CD14-positive monocyte (primary cell): ENCODE measurements at regions not wholly inside any gene's neighbourhood (a gene's known extent, or its start where the extent isn't known, plus 50 kb on each side); places are given as distances from the start of the nearest gene placed in this dataset.

Source experiments
- DNase-seq, 3 donors: peaks; one replicate each; pipeline ENCODE4 v3.0.0-alpha.2; 2011 to 2022
- H2AFZ ChIP-seq: 2 replicates; pipeline ENCODE4 v1.6.0; 2012; ENCODE audit warnings: mild to moderate bottlenecking, low read depth, low read length, inconsistent platforms; ENCODE audit not compliant: insufficient read depth, poor library complexity, severe bottlenecking
- H3K27ac ChIP-seq, 2 donors: 1 replicate in 1 of 2; 2 replicates in 1 of 2; pipeline ENCODE4 v1.5.1; 2012 to 2013; ENCODE audit warnings: low read length in 2 of 2, control low read depth in 1 of 2, inconsistent platforms in 1 of 2, low read depth in 1 of 2, mild to moderate bottlenecking in 1 of 2
- H3K27me3 ChIP-seq, 2 donors: one replicate each; pipeline versions ENCODE4 v1.6.0 to v1.6.1; 2011 to 2013; ENCODE audit warnings: low read length in 2 of 2; ENCODE audit not compliant: control insufficient read depth in 2 of 2, insufficient read depth in 2 of 2
- H3K36me3 ChIP-seq, 2 donors: replicated peaks in 1 of 2; 1 replicate in 1 of 2; 2 replicates in 1 of 2; pipeline versions ENCODE4 v1.5.1 to v1.6.1; 2012 to 2013; ENCODE audit warnings: low read length in 2 of 2, control low read depth in 1 of 2, inconsistent platforms in 1 of 2, mild to moderate bottlenecking in 1 of 2; ENCODE audit not compliant: insufficient read depth in 2 of 2, control insufficient read depth in 1 of 2
- H3K4me1 ChIP-seq, 2 donors: 1 replicate in 1 of 2; 2 replicates in 1 of 2; pipeline versions ENCODE4 v1.5.1 to v1.6.1; 2012 to 2013; ENCODE audit warnings: low read length in 2 of 2, control low read depth in 1 of 2, inconsistent platforms in 1 of 2, mild to moderate bottlenecking in 1 of 2, moderate library complexity in 1 of 2; ENCODE audit not compliant: insufficient read depth in 2 of 2, control insufficient read depth in 1 of 2
- H3K4me2 ChIP-seq: replicated peaks from 2 replicates; pipeline ENCODE3; 2012; ENCODE audit warnings: low read length, moderate library complexity, mild to moderate bottlenecking; ENCODE audit not compliant: poor library complexity, severe bottlenecking; ENCODE audit errors: extremely low read depth
- H3K4me3 ChIP-seq, 3 experiments: fragments of 200-600 bp in 1 of 3; sonication (generic) in 1 of 3; replicated peaks in 1 of 3; 1 replicate in 2 of 3; 2 replicates in 1 of 3; pipeline ENCODE4 v1.5.1; 2011 to 2013; ENCODE audit warnings: low read length in 3 of 3, mild to moderate bottlenecking in 3 of 3, control low read depth in 2 of 3, low read depth in 2 of 3, inconsistent platforms in 1 of 3, moderate library complexity in 1 of 3
- H3K79me2 ChIP-seq: 2 replicates; pipeline ENCODE4 v1.6.0; 2012; ENCODE audit warnings: mild to moderate bottlenecking, control low read depth, inconsistent platforms, low read length, moderate library complexity; ENCODE audit not compliant: insufficient read depth
- H3K9ac ChIP-seq: 2 replicates; pipeline ENCODE4 v1.6.0; 2017; ENCODE audit warnings: low read length, mild to moderate bottlenecking; ENCODE audit not compliant: insufficient read depth, poor library complexity, severe bottlenecking
- H3K9me3 ChIP-seq, 2 donors: replicated peaks in 1 of 2; 1 replicate in 1 of 2; 2 replicates in 1 of 2; pipeline versions ENCODE4 v1.5.1 to v1.6.1; 2012 to 2013; ENCODE audit warnings: low read length in 2 of 2, control low read depth in 1 of 2; ENCODE audit not compliant: control insufficient read depth in 1 of 2, insufficient read depth in 1 of 2
- H4K20me1 ChIP-seq: 2 replicates; pipeline ENCODE4 v1.6.0; 2012; ENCODE audit warnings: mild to moderate bottlenecking, low read length, control low read depth, moderate library complexity; ENCODE audit not compliant: insufficient read depth
- H3K27ac Mint-ChIP-seq, 7 donors: one replicate each; pipeline ENCODE4 v1.8.0; 2020; ENCODE audit warnings: mild to moderate bottlenecking in 7 of 7, mixed read lengths in 7 of 7, moderate library complexity in 6 of 7, inconsistent platforms in 2 of 7
- H3K27me3 Mint-ChIP-seq, 3 donors: one replicate each; pipeline ENCODE4 v1.8.0; 2021 to 2022; ENCODE audit warnings: low read depth in 3 of 3, mild to moderate bottlenecking in 3 of 3, mixed read lengths in 3 of 3, moderate library complexity in 3 of 3, inconsistent platforms in 1 of 3
- H3K36me3 Mint-ChIP-seq, 2 donors: one replicate each; pipeline ENCODE4 v1.8.0; 2020; ENCODE audit warnings: mixed read lengths in 2 of 2, inconsistent platforms in 1 of 2, mild to moderate bottlenecking in 1 of 2
- H3K4me1 Mint-ChIP-seq: one replicate; pipeline ENCODE4 v1.8.0; 2020; ENCODE audit warnings: mild to moderate bottlenecking, mixed read lengths
- H3K4me3 Mint-ChIP-seq, 2 donors: one replicate each; pipeline ENCODE4 v1.8.0; 2020; ENCODE audit warnings: mild to moderate bottlenecking in 2 of 2, mixed read lengths in 2 of 2, moderate library complexity in 1 of 2
- H3K9me3 Mint-ChIP-seq, 7 donors: one replicate each; pipeline ENCODE4 v1.8.0; 2020 to 2022; ENCODE audit warnings: mixed read lengths in 7 of 7, mild to moderate bottlenecking in 6 of 7, moderate library complexity in 6 of 7, inconsistent platforms in 2 of 7
- CTCF ChIP-seq: fragments of 200-600 bp; IDR thresholded peaks from one replicate; pipeline ENCODE4 v1.8.0; 2022; ENCODE audit warnings: antibody characterized with exemption, mild to moderate bottlenecking
- WGBS: methylation state at CpG from one replicate; pipeline ENCODE4 v1.1.5; 2013; ENCODE audit warnings: missing lambda C conversion rate; ENCODE audit not compliant: insufficient coverage; 5-methylcytosine and 5-hydroxymethylcytosine counted together
- intact Hi-C, 2 donors: fragments of 100-400 bp; cut with micrococcal nuclease; formaldehyde crosslinking; loops; one replicate each; pipeline versions ENCODE4 v1.15.0 to v1.15.1; 2023

GRCh38 chr22:47818496-47818895 is 1056.0 kb downstream of the TBC1D22A start:
- Histone ChIP-seq H3K36me3 (no peaks in the 10 kb centered on the region), H3K4me1 (no peaks in the 10 kb centered on the region), H3K9ac (no peak overlapping the region), H4K20me1 (no peaks in the 10 kb centered on the region), H3K79me2 (no peaks in the 10 kb centered on the region), H3K4me3 (no peak overlapping the region), H3K27me3 (no peaks in the 10 kb centered on the region), H3K4me2 (no peak overlapping the region), H3K9me3 (peaks cover 21 to 37% of the 10 kb centered on the region in 2 donors), H2AFZ (no peak overlapping the region), H3K27ac (no peak overlapping the region)
- H3K9me3 Mint-ChIP-seq, result peaks cover 7 to 24% (median 16%) of the 10 kb centered on the region in 7 donors
- H3K27ac Mint-ChIP-seq, result no peak overlapping the region
- DNase-seq, result no peak
- H3K4me3 Mint-ChIP-seq, result no peak overlapping the region
- H3K4me1 Mint-ChIP-seq, result no peaks in the 10 kb centered on the region
- 92% methylated on average over 8 of the region's 9 CpGs for WGBS
- H3K36me3 Mint-ChIP-seq, result no peaks in the 10 kb centered on the region
- intact Hi-C loops, result no loop called here
- TF ChIP-seq CTCF, result no peak
- H3K27me3 Mint-ChIP-seq, result peaks cover 0 to 7% (median 0%) of the 10 kb centered on the region in 3 donors

GRCh38 chr22:47817380-47817779 is 1054.9 kb downstream of the TBC1D22A start:
- Histone ChIP-seq H4K20me1 (no peaks in the 10 kb centered on the region), H3K4me3 (no peak overlapping the region), H3K36me3 (no peaks in the 10 kb centered on the region), H2AFZ (no peak overlapping the region), H3K4me1 (no peaks in the 10 kb centered on the region), H3K9me3 (peaks cover 21 to 37% of the 10 kb centered on the region in 2 donors), H3K27ac (no peak overlapping the region), H3K79me2 (no peaks in the 10 kb centered on the region), H3K9ac (no peak overlapping the region), H3K27me3 (no peaks in the 10 kb centered on the region), H3K4me2 (no peak overlapping the region)
- DNase-seq, result no peak
- WGBS, result no CpG with 5 or more reads among the region's 5 CpGs
- Mint-ChIP-seq H3K27ac (no peak overlapping the region), H3K27me3 (peaks cover 0 to 3% (median 0%) of the 10 kb centered on the region in 3 donors), H3K4me1 (no peaks in the 10 kb centered on the region), H3K36me3 (no peaks in the 10 kb centered on the region), H3K4me3 (no peak overlapping the region), H3K9me3 (peaks cover 7 to 26% (median 12%) of the 10 kb centered on the region in 7 donors)
- intact Hi-C loops, result no loop called here
- TF ChIP-seq CTCF, result no peak
